GM12874 (cell line): ENCODE measurements at regions not wholly inside any gene's neighbourhood (a gene's known extent, or its start where the extent isn't known, plus 50 kb on each side); places are given as distances from the start of the nearest gene placed in this dataset.

Experiments
- CTCF ChIP-seq: IDR thresholded peaks from 2 replicates; pipeline ENCODE4 v1.5.1; 2011; ENCODE audit warnings: low read depth, mild to moderate bottlenecking, control low read depth, low read length, moderate library complexity; ENCODE audit not compliant: insufficient read depth

GRCh38 chr2:76692908-76693307, 829.3 kb downstream of the LRRTM4 start:
- TF ChIP-seq CTCF = no peak

GRCh38 chr2:76688732-76689131, 833.4 kb downstream of the LRRTM4 start:
- no peak for TF ChIP-seq CTCF

GRCh38 chr2:76687923-76688322, 834.3 kb downstream of the LRRTM4 start:
- no peak for TF ChIP-seq CTCF

- no peak for TF ChIP-seq CTCF
These were observed 837.4 kb downstream of the LRRTM4 start for GRCh38 chr2:76684756-76685155.

- no peak for TF ChIP-seq CTCF
These were observed 843.2 kb downstream of the LRRTM4 start for GRCh38 chr2:76679025-76679396.

- TF ChIP-seq CTCF = no peak
These were observed 843.7 kb downstream of the LRRTM4 start for GRCh38 chr2:76678383-76679024.

- no peak for TF ChIP-seq CTCF
These were observed 847.0 kb downstream of the LRRTM4 start for GRCh38 chr2:76675212-76675611.
